ENCODE measurements at regions not wholly inside any gene's neighbourhood (a gene's known extent, or its start where the extent isn't known, plus 50 kb on each side); places are given as distances from the start of the nearest gene placed in this dataset.

DNA sequence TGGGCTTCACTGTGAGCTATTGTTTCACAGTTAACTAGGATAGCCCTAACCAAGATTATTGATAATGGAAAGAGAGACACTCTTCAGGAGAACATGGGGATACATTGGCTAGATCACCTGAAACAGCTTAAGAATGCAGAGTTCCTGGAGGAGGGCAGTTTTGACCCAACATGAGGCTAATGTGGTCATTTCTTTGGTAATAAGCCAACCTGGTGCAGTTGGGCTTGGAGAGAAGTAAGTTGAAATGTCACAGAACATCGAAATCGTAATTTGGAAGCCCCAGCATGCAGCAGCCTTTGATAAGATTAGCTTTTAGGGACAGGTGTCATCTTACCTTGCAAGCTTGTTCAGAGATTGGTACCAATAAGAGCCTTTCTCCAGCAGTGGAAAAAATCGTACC, 556.6 kb upstream of the GOT2 start:
- Mint-ChIP-seq H3K27me3 (ENCODE audit: low read depth) (peaks cover 3% of the 10 kb centered on the region), H3K27ac (no peak overlapping the region), H3K4me1 (ENCODE audit: low read depth) (no peaks in the 10 kb centered on the region), H3K9me3 (no peaks in the 10 kb centered on the region), H3K4me3 (no peak overlapping the region), H3K36me3 (ENCODE audit: low read depth) (no peaks in the 10 kb centered on the region)
- no peak for DNase-seq
- intact Hi-C loops (cut with micrococcal nuclease), result no loop called here
- CTCF ChIA-PET, result no interaction called here

DNA sequence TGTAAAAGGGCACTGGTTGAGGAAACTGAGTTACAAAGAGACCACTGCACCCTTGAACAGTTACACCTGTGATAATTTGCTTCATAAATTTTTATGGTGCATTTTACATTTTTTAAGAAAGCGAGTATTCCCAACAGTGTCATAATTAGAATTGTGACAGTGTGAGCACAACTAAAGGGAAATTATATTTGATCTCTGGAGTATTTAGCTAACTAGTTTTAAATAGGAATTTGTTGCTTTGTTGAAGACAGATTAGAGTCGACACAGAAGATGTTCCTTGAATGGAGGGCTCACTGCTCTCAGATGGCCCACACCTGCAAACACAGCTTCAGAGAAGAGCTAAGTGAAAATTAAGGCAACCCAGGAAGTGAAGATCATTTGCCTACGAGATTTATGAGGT, 555.0 kb upstream of the GOT2 start:
- H3K9me3 Mint-ChIP-seq, result peaks cover 9% of the 10 kb centered on the region
- peaks cover 7% of the 10 kb centered on the region for H3K36me3 Mint-ChIP-seq (ENCODE audit: low read depth)
- no peak overlapping the region for H3K4me3 Mint-ChIP-seq
- intact Hi-C loops (cut with micrococcal nuclease), result no loop called here
- no peaks in the 10 kb centered on the region for H3K4me1 Mint-ChIP-seq (ENCODE audit: low read depth)
- no peak for DNase-seq
- CTCF ChIA-PET, result no interaction called here
- H3K27ac Mint-ChIP-seq, result no peak overlapping the region
- H3K27me3 Mint-ChIP-seq (ENCODE audit: low read depth), result no peaks in the 10 kb centered on the region

DNA sequence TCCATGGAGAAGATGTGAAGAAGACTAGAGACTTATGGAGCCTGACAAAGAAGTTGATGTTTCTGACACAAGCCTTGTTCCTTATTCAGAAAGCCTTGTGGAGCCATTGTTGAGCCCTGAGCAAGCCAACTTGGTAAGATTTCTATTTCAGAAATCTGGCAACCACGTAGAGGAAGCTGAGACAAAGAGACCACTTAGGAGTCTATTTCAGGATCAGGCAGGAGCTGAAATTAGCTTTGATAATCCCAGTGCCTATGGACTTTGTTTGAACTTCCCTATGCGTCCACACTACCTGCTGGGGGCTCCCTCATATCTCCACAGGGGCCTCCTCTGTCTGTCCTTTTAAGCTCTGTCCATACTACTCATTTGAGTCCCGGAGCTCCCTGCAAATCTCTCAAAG, 540.0 kb upstream of the GOT2 start:
- H3K27me3 Mint-ChIP-seq (ENCODE audit: low read depth), result no peaks in the 10 kb centered on the region
- no peak for DNase-seq
- H3K36me3 Mint-ChIP-seq (ENCODE audit: low read depth), result no peaks in the 10 kb centered on the region
- no peak overlapping the region for H3K4me3 Mint-ChIP-seq
- intact Hi-C loops (cut with micrococcal nuclease), result no loop called here
- H3K27ac Mint-ChIP-seq, result no peak overlapping the region
- H3K9me3 Mint-ChIP-seq, result no peaks in the 10 kb centered on the region
- CTCF ChIA-PET, result interaction anchor here (0.6 kb wide), 1 partner anchor 46 kb away, joined by 3 read pairs; no protein-coding TSS in a partner anchor
- H3K4me1 Mint-ChIP-seq (ENCODE audit: low read depth), result no peaks in the 10 kb centered on the region

DNA sequence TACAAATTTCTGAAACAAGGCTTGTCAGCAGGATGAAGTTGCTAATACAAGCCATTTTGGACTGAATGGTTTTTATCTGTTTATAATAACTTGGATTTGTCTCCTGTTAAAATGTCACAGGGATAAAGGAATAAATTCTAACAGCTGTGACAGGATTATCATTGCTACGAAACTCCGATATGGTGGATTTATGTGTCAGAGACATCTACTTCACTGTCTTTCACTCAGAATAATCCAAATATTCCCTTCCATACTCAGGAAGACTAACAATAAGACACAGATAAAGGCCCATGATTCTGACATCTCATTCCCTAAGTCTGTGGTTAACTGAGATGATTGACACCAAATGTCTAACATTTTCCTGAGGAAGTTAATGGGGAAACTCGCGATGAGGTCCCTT, 529.8 kb upstream of the GOT2 start:
- H3K9me3 Mint-ChIP-seq, result no peaks in the 10 kb centered on the region
- peaks cover 27% of the 10 kb centered on the region for H3K4me1 Mint-ChIP-seq (ENCODE audit: low read depth)
- H3K36me3 Mint-ChIP-seq (ENCODE audit: low read depth), result peaks cover 1% of the 10 kb centered on the region
- CTCF ChIA-PET, result no interaction called here
- intact Hi-C loops (cut with micrococcal nuclease), result loop anchor here (5.0 kb wide), 1 partner anchor 198 kb away; no protein-coding TSS in a partner anchor
- DNase-seq, result no peak
- H3K4me3 Mint-ChIP-seq, result no peak overlapping the region
- no peak overlapping the region for H3K27ac Mint-ChIP-seq
- no peaks in the 10 kb centered on the region for H3K27me3 Mint-ChIP-seq (ENCODE audit: low read depth)

DNA sequence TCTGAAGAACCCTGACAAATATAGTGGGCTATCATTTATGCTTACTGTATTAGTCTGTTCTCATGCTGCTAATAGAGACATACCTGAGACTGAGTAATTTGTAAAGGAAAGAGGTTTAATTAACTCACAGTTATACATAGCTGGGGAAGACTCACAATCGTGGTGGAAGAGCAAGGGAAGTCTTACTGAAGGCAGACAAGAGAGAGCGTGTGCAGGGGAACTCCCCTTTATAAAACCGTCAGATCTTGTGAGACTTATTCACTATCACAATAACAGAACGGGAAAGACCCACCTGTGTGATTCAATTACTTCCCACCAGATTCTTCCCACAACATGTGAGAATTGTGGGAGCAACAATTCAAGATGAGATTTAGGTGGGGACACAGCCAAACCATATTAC, 526.8 kb upstream of the GOT2 start:
- intact Hi-C loops (cut with micrococcal nuclease), result loop anchor here (1.0 to 5.0 kb wide), 4 partner anchors 48 to 332 kb away; no protein-coding TSS in a partner anchor
- Mint-ChIP-seq H3K27ac (no peak overlapping the region), H3K27me3 (ENCODE audit: low read depth) (no peaks in the 10 kb centered on the region), H3K4me1 (ENCODE audit: low read depth) (peaks cover 29% of the 10 kb centered on the region), H3K4me3 (no peak overlapping the region), H3K36me3 (ENCODE audit: low read depth) (peaks cover 2% of the 10 kb centered on the region), H3K9me3 (no peaks in the 10 kb centered on the region)
- CTCF ChIA-PET, result no interaction called here
- peak; percentile 23 for DNase-seq

DNA sequence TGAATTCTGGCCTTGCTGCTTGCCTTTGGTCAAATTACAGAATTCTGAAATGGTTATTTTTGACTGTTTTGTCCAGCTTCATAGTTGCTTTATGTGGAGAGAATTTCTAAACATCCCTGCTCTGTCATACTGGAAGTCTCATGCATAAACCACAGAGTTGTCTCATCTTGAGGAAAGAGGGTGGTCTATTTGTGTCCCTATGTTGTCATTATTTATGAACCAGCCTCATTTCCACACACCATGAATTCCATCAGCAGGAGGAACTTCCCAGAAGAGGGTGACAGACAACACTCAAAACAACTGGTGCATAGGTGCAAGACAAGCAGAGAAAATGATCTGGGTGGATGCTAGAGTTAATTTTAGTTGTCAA, 525.8 kb upstream of the GOT2 start:
- CTCF ChIA-PET, result interaction anchor here (0.7 kb wide), 1 partner anchor 11 kb away, joined by 4 read pairs; no protein-coding TSS in a partner anchor
- Mint-ChIP-seq H3K9me3 (no peaks in the 10 kb centered on the region), H3K27me3 (ENCODE audit: low read depth) (no peaks in the 10 kb centered on the region), H3K4me1 (ENCODE audit: low read depth) (peaks cover 29% of the 10 kb centered on the region), H3K27ac (no peak overlapping the region), H3K4me3 (no peak overlapping the region), H3K36me3 (ENCODE audit: low read depth) (peaks cover 2% of the 10 kb centered on the region)
- peak; percentile 6 for DNase-seq
- intact Hi-C loops (cut with micrococcal nuclease), result loop anchor here (2.0 to 5.0 kb wide), 2 partner anchors 47 to 202 kb away; no protein-coding TSS in a partner anchor

DNA sequence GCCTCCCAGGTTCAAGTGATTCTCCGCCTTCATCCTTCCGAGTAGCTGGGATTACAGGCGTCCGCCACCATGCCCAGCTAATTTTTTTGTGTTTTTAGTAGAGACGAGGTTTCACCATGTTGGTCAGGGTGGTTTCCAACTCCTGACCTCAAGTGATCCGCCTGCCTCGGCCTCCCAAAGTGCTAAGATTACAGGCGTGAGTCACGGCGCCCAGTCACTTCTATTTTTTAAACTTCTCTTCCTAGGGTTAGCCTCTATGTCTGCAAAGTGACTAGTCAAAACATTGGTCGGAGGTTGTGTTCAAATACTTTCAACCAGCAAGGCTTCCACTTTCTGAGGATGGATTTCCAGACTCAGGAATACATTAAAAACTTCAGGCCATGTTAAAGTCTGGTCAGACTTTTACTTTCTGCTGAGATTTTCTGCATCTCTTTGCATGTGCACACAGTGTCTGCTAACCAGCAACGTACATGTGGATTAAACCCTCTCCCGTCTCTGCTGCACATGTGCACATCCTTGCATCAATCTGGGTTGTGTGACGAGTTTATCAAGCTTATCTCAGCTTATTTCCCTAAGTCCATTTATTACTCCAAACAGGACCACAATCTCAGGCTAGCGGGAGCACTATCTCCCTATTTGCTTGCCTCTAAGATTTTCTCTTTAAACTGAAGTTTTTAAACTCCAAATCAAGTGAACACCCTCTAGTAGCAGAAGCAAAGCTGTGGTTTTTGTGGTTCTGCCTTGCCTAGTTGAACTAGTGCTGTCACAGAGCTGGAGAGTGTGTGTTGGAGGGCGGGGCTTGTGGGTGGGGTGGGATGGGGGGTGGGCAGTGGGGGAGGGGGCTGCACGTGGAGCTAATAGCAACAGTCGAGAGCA, 525.2 kb upstream of the GOT2 start:
- DNase-seq, result peak; percentile 65
- Mint-ChIP-seq H3K4me3 (no peak overlapping the region), H3K27ac (peak overlapping the region; percentile 12), H3K36me3 (ENCODE audit: low read depth) (peaks cover 2% of the 10 kb centered on the region), H3K4me1 (ENCODE audit: low read depth) (peaks cover 29% of the 10 kb centered on the region), H3K9me3 (peaks cover 1% of the 10 kb centered on the region), H3K27me3 (ENCODE audit: low read depth) (no peaks in the 10 kb centered on the region)
- CTCF ChIA-PET, result interaction anchor here (0.7 kb wide), 1 partner anchor 12 kb away, joined by 4 read pairs; no protein-coding TSS in a partner anchor
- intact Hi-C loops (cut with micrococcal nuclease), result no loop called here

DNA sequence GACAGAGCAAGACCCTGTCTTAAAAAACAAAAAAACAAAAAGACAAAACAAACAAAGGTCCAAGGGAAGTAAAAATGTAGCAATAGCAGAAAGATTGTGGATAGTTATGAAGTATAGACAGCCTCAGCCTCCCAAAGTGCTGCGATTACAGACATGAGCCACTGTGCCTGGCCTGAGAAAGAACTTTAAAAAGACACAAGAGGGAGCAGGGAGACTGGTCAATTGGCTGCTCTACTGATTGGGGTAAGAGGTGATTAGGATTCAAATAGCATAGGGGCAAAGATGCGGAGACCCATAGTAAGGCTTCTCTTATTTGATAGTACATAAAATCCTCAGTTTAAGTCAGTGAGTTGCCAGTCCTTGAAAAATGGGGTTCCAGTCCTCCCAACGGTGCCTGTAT, 518.2 kb upstream of the GOT2 start:
- intact Hi-C loops (cut with micrococcal nuclease), result no loop called here
- DNase-seq, result no peak

DNA sequence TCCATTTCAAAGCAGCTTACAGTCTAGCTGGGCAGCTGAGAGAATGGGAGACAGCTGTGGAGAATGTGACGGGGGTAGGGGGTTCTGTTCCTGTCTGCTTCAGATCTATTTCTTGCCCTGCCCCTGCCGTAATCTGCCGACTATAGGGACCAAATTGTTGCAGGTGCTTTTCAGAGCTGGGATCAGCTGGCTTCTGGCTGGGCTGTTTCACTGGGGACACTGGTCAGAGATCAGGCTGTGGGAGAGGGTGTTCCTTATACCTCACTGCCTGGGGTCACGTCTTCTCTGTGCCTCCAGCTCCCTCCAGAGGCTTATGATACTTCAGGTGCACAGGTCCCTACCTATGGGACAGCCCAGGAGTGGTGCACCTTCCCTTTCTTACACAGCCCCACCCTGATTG, 514.9 kb upstream of the GOT2 start:
- H3K4me1 Mint-ChIP-seq (ENCODE audit: low read depth), result no peaks in the 10 kb centered on the region
- CTCF ChIA-PET, result no interaction called here
- no peak overlapping the region for H3K4me3 Mint-ChIP-seq
- H3K27ac Mint-ChIP-seq, result no peak overlapping the region
- H3K27me3 Mint-ChIP-seq (ENCODE audit: low read depth), result no peaks in the 10 kb centered on the region
- intact Hi-C loops (cut with micrococcal nuclease), result no loop called here
- peak; percentile 5 for DNase-seq
- H3K36me3 Mint-ChIP-seq (ENCODE audit: low read depth), result no peaks in the 10 kb centered on the region
- H3K9me3 Mint-ChIP-seq, result no peaks in the 10 kb centered on the region

More for the DNA sequence above, 518.2 kb upstream of the GOT2 start:
- Mint-ChIP-seq H3K36me3 (ENCODE audit: low read depth) (no peaks in the 10 kb centered on the region), H3K27me3 (ENCODE audit: low read depth) (no peaks in the 10 kb centered on the region), H3K4me1 (ENCODE audit: low read depth) (no peaks in the 10 kb centered on the region), H3K9me3 (peaks cover 2% of the 10 kb centered on the region), H3K4me3 (no peak overlapping the region), H3K27ac (no peak overlapping the region)
- CTCF ChIA-PET, result no interaction called here

DNA sequence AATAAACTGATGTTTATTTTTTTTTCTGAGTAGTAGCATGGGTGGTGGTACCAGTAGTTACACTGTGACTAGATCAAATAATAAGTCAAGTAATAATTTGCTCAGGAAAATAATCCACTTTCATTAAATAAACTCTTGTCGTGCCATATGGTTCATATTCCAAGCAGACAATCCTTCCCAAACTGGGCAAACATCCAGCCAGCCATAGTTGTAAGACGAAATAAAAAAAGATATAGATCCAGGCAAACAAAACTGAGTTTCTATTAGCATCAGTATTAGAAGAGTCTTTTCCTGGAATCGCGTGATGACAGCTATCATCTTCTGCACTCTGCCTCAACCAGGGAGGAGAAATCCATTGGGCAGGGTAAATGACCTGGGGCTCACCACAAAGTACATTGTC, 508.4 kb upstream of the GOT2 start:
- H3K27me3 Mint-ChIP-seq (ENCODE audit: low read depth), result no peaks in the 10 kb centered on the region
- CTCF ChIA-PET, result no interaction called here
- intact Hi-C loops (cut with micrococcal nuclease), result no loop called here
- no peaks in the 10 kb centered on the region for H3K4me1 Mint-ChIP-seq (ENCODE audit: low read depth)
- H3K4me3 Mint-ChIP-seq, result no peak overlapping the region
- no peaks in the 10 kb centered on the region for H3K36me3 Mint-ChIP-seq (ENCODE audit: low read depth)
- no peaks in the 10 kb centered on the region for H3K9me3 Mint-ChIP-seq
- no peak overlapping the region for H3K27ac Mint-ChIP-seq
- DNase-seq, result no peak

DNA sequence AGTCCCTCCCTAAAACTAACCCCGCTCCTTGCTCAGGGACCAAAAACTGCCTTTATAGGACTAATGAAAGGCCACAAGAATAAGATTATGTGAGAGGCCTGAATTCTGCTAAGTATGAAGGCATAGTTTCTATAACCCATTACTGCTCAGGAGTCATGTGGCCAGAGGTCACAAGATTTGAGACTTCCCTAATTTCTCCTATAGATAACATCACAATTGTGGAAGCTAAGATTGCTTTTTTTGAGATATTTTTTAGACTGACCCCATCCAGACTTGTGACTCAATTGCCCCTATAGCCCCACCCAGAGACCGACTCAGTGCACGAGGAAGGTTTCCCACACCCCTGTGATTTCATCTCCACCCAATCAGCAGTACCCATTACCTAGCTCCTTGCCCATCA, 504.1 kb upstream of the GOT2 start:
- no peaks in the 10 kb centered on the region for H3K4me1 Mint-ChIP-seq (ENCODE audit: low read depth)
- DNase-seq, result no peak
- CTCF ChIA-PET, result no interaction called here
- no peak overlapping the region for H3K27ac Mint-ChIP-seq
- no peaks in the 10 kb centered on the region for H3K36me3 Mint-ChIP-seq (ENCODE audit: low read depth)
- H3K27me3 Mint-ChIP-seq (ENCODE audit: low read depth), result no peaks in the 10 kb centered on the region
- intact Hi-C loops (cut with micrococcal nuclease), result no loop called here
- H3K4me3 Mint-ChIP-seq, result no peak overlapping the region
- H3K9me3 Mint-ChIP-seq, result no peaks in the 10 kb centered on the region

DNA sequence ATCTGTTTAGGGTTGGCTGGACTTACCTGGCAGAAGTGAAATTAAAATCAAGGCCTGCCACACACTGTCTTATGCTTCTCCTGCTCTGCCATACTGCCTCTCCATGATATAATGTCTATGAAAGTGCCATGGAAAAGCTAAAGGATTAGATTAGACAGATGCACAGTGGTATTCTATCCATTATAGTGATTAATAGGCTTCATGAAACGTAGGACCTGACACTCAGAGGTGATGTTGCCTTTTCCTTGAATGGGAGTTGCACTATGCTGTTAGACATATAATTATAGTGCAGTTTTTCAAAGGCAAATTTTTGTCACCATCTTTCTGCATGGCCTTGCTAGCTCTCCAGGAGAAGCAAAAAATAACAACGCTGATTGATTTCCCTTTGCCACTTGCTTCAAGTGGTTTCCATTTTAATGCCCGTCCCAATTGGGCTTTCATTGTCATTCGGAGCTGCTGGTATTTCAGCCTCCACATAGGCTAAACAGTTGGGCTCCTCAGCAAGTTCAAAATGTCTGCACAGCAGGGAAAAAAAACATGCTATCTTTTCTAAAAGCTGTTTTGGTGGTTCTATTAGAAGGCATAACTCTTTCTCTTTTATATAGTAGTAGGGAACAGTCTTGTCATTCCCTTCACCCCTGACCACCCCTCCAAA, 502.8 kb upstream of the GOT2 start:
- DNase-seq, result no peak
- Mint-ChIP-seq H3K27ac (no peak overlapping the region), H3K4me1 (ENCODE audit: low read depth) (peaks cover 2% of the 10 kb centered on the region), H3K36me3 (ENCODE audit: low read depth) (no peaks in the 10 kb centered on the region), H3K4me3 (no peak overlapping the region), H3K9me3 (no peaks in the 10 kb centered on the region), H3K27me3 (ENCODE audit: low read depth) (no peaks in the 10 kb centered on the region)
- intact Hi-C loops (cut with micrococcal nuclease), result no loop called here
- CTCF ChIA-PET, result no interaction called here

DNA sequence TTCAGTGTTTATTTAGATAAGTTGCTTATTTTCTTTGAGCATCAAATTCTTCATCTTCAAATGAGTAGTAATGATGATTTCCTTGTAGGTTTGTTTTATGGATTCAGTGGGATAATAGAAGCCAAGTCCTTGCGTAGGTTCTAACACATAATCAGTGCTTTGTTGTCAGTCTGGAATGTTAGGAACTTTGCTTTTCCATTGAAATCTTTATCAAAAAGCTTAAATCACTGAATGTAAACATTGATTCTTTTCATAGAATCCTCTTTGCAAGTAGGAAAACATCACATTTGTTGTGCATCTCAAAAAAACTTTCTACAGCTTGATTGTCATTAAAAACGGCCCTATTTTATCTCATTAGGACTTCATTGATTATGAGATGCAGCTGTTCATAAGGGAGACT, 490.3 kb upstream of the GOT2 start:
- intact Hi-C loops (cut with micrococcal nuclease), result no loop called here
- Mint-ChIP-seq H3K4me1 (ENCODE audit: low read depth) (peaks cover 2% of the 10 kb centered on the region), H3K9me3 (no peaks in the 10 kb centered on the region), H3K27ac (no peak overlapping the region), H3K27me3 (ENCODE audit: low read depth) (peaks cover 3% of the 10 kb centered on the region), H3K36me3 (ENCODE audit: low read depth) (no peaks in the 10 kb centered on the region), H3K4me3 (no peak overlapping the region)
- no peak for DNase-seq
- CTCF ChIA-PET, result no interaction called here
